Activated naive CD8-positive, alpha-beta T cell treated with anti-CD3 and anti-CD28 coated beads for 36 hours (primary cell): ENCODE measurements at regions not wholly inside any gene's neighbourhood (a gene's known extent, or its start where the extent isn't known, plus 50 kb on each side); places are given as distances from the start of the nearest gene placed in this dataset.

Experiments
- DNase-seq: peaks from one replicate; pipeline ENCODE4 v3.0.0; 2021
- H3K27ac Mint-ChIP-seq: one replicate; pipeline ENCODE4 v1.8.0; 2022; ENCODE audit warnings: mild to moderate bottlenecking, moderate library complexity, mixed read lengths
- H3K27me3 Mint-ChIP-seq: one replicate; pipeline ENCODE4 v1.8.0; 2022; ENCODE audit warnings: mild to moderate bottlenecking, mixed read lengths
- H3K36me3 Mint-ChIP-seq: one replicate; pipeline ENCODE4 v1.8.0; 2021; ENCODE audit warnings: mild to moderate bottlenecking, mixed read lengths
- H3K4me1 Mint-ChIP-seq: one replicate; pipeline ENCODE4 v1.8.0; 2021; ENCODE audit warnings: mixed read lengths
- H3K4me3 Mint-ChIP-seq: one replicate; pipeline ENCODE4 v1.8.0; 2022; ENCODE audit warnings: mild to moderate bottlenecking, moderate library complexity, mixed read lengths
- H3K9me3 Mint-ChIP-seq: one replicate; pipeline ENCODE4 v1.8.0; 2022; ENCODE audit warnings: mixed read lengths

DNA sequence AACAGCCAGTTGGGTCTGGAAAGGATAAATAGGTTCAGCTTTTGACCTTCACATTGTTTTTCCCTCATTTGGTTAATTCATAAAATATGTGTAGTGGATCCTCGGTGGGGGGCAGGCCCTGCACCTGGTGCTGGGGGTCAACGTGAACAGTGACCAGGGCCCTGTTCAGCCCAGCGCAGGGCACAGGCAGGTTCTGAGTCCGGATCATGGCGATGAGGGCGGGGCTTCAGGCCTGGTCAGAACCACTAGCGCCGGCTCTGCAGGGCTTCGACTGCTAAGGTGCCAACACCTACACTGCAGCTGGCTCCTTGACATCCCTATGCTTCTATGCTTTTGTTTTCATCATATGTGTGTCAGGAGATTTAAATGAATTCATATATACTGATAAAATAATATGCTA lies 177.7 kb downstream of the CXCL12 start:
- no peaks in the 10 kb centered on the region for H3K27me3 Mint-ChIP-seq

DNA sequence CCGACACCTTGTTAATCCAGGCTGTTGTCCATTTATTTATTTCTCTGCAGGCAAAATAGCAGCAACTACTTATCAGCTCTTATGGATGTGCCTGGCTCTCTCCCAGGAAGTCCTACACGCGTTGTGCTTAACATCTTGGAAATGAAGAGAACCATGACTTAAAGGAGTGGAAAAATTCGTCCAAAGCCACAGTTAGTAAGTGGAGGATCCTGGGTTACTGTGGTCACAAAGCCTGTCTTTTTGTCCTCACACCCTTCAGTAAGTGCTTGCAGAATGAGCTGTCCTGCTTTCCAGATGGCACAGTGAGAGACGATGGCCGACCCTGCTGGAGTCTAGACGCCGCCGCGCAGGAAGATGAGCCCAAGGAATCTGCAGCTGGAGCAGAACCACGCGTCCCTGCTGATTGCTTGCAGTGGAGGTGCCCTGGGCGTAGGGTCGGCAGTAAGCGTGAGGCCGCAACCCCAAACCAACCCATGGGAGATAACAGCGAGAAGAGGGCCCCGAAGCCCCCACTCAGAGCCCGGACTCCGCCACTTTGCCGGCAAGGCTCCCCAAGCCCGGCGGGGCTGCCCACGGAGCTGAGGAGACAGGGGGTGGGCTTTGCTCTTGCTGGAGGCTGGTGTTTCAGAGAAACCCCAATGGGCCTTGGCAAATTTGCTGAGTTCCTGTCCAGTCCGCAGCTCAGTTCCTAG lies 178.6 kb downstream of the CXCL12 start:
- Mint-ChIP-seq H3K4me3 (no peak overlapping the region), H3K27ac (no peak overlapping the region), H3K36me3 (no peaks in the 10 kb centered on the region), H3K27me3 (no peaks in the 10 kb centered on the region), H3K9me3 (no peaks in the 10 kb centered on the region), H3K4me1 (no peaks in the 10 kb centered on the region)
- no peak for DNase-seq

More for the DNA sequence above, 177.7 kb downstream of the CXCL12 start:
- no peaks in the 10 kb centered on the region for H3K36me3 Mint-ChIP-seq
- no peak for DNase-seq
- H3K4me1 Mint-ChIP-seq = no peaks in the 10 kb centered on the region
- no peak overlapping the region for H3K4me3 Mint-ChIP-seq
- no peaks in the 10 kb centered on the region for H3K9me3 Mint-ChIP-seq
- no peak overlapping the region for H3K27ac Mint-ChIP-seq

DNA sequence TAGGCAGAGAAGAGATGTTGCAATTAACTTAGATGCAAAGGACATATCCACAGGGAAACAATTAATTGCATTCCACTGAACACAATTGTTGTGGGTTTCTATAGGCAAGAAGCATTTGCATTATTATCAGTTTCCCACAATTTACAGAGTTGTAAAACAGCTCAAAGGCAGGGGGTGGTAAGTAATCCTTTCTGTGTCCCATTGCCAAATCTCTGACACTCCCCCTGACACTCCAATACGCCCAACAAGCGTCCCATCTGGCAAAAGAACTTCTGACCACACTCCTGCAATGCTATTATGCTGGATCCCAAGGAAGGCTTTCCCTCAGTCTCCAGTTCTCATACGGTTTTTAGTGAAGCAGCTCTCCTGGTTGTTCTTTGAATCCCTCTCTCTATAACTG lies 179.8 kb downstream of the CXCL12 start:
- Mint-ChIP-seq H3K9me3 (no peaks in the 10 kb centered on the region), H3K27ac (no peak overlapping the region), H3K4me1 (no peaks in the 10 kb centered on the region), H3K4me3 (no peak overlapping the region), H3K27me3 (no peaks in the 10 kb centered on the region), H3K36me3 (no peaks in the 10 kb centered on the region)
- no peak for DNase-seq

DNA sequence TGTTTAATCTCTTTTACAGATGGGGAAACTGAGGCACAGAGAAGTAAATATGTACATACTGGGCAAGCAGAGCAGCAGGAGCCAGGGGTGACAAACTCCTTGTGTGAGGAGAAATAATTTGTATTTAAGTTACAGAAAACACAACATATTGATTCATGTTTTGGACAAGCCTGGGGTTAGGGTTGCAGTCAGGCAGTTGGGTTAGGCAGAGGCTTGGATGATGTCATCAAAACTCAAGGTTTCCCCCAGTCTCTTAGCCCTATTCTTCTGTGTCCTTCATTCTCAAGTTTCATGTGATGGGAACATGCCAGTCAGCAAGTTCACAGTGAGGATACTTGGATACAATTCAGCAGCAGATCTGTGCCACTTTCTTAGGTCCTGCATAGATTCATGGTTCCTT lies 181.4 kb downstream of the CXCL12 start:
- Mint-ChIP-seq H3K4me3 (no peak overlapping the region), H3K27ac (no peak overlapping the region), H3K36me3 (no peaks in the 10 kb centered on the region), H3K9me3 (no peaks in the 10 kb centered on the region), H3K4me1 (no peaks in the 10 kb centered on the region), H3K27me3 (no peaks in the 10 kb centered on the region)
- no peak for DNase-seq

DNA sequence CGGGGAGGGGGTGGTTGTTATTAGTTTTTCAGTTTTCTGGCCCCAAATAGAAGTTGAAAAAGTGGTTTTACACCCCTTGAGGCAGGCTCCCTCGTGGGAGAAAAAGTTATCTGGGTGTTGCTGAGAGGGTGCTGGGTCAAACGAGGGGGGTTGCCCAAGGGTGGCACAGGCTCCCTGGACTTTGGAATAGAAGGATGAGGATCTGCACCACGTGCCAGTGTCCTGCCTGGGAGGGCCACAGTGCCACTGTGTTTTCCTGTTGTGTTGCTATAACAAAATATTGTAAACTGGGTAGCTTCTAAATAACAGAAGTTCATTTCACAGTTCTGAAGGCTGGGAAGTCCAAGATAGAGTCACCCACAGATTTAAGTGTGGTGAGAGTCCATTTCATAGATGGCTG lies 181.9 kb downstream of the CXCL12 start:
- no peaks in the 10 kb centered on the region for H3K9me3 Mint-ChIP-seq
- no peak overlapping the region for H3K27ac Mint-ChIP-seq
- no peaks in the 10 kb centered on the region for H3K4me1 Mint-ChIP-seq
- H3K4me3 Mint-ChIP-seq = no peak overlapping the region
- no peaks in the 10 kb centered on the region for H3K27me3 Mint-ChIP-seq
- DNase-seq = no peak
- H3K36me3 Mint-ChIP-seq = no peaks in the 10 kb centered on the region

DNA sequence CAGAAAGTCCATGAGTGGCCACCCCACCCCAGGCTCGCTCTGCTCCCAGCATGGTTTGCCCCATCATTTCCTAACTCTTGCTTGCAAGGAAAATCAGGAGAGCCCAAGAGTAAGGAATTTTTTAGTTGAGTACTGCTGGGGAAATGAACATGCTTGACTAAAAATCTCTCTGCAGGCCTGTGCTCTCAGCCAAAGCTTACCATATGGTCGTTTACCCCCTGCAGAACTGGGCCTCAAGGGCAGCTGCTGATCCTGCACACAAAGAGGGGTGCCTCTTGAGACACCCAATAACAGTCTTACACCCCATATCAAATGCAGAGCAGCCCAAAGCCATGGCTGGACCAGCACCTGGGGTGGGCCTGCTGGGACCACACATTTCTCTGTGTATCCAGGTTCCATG lies 183.2 kb downstream of the CXCL12 start:
- H3K4me1 Mint-ChIP-seq = no peaks in the 10 kb centered on the region
- H3K4me3 Mint-ChIP-seq = no peak overlapping the region
- no peak for DNase-seq
- H3K27ac Mint-ChIP-seq = no peak overlapping the region
- H3K27me3 Mint-ChIP-seq = no peaks in the 10 kb centered on the region
- H3K36me3 Mint-ChIP-seq = no peaks in the 10 kb centered on the region
- H3K9me3 Mint-ChIP-seq = no peaks in the 10 kb centered on the region

DNA sequence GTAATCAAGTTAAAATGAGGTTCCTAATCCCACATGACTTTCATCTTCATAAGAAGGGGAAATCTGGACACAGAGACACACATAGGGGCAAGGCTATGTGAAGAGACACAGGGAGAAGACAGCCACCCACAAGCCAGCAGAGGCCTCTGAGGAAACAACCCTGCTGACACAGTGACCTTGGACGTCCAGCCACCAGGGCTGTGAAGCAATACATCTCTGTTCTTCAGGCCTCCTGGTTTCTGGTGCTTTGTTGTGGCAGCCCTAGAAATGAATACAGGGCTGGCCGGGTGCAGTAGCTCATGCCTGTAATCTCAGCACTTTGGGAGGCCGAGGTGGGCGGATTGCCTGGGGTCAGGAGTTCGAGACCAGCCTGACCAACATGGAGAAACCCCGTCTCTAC lies 183.9 kb downstream of the CXCL12 start:
- H3K4me3 Mint-ChIP-seq = no peak overlapping the region
- H3K27ac Mint-ChIP-seq = no peak overlapping the region
- DNase-seq = no peak
- no peaks in the 10 kb centered on the region for H3K4me1 Mint-ChIP-seq
- no peaks in the 10 kb centered on the region for H3K9me3 Mint-ChIP-seq
- H3K27me3 Mint-ChIP-seq = no peaks in the 10 kb centered on the region
- no peaks in the 10 kb centered on the region for H3K36me3 Mint-ChIP-seq

DNA sequence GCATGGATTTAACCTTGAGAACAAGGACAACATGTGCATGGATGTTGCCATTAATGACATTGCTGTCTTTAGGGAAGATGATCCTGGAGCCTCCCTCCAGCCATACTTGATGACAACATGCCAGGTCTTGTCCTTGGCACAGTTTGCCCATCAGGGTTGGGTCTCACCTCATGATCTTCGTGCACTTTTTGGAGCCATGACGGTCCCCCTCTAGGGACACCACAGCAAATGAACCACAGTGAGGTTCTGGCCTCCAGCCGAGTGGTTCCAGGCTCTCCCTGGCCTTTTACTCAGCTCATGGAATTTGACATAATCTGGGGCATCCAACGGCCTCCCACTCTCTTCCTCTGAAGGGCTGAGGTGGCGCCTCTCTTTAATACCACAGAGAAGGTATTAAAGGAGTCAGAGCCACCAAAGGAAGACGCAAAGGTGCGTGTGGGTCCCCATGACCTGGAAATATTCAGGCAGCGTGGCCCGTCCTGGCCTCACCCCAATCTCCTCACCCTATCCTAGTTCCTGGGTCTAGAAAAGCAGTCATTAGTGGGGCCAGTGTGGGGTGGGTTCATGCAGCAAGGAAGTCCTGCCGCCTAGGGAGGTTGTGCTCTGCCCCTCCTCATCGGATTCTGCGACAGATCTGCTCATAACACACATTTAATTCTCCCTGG lies 184.8 kb downstream of the CXCL12 start:
- H3K27me3 Mint-ChIP-seq = no peaks in the 10 kb centered on the region
- H3K27ac Mint-ChIP-seq = no peak overlapping the region
- H3K4me1 Mint-ChIP-seq = no peaks in the 10 kb centered on the region
- H3K9me3 Mint-ChIP-seq = no peaks in the 10 kb centered on the region
- H3K4me3 Mint-ChIP-seq = no peak overlapping the region
- no peaks in the 10 kb centered on the region for H3K36me3 Mint-ChIP-seq
- no peak for DNase-seq

DNA sequence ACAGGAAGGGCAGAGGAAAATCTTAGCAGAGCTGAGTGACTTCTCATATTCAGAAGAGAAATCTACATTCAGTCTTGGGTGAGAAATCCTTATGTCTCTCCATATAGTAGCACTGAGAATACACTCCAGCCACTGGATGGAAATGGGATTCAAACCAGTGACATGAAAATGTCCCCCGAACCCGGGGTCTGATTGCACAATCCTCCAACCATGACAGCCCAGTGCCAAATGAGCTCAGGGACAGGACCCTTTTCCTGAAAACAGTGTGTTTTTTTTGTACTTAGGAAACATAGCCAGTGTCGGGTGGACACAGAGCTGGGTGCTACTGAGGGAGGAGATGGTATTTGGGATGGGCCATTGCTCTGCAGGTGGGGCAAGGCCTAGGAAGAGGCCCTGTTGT lies 185.6 kb downstream of the CXCL12 start:
- no peak overlapping the region for H3K4me3 Mint-ChIP-seq
- no peaks in the 10 kb centered on the region for H3K27me3 Mint-ChIP-seq
- no peak for DNase-seq
- H3K27ac Mint-ChIP-seq = no peak overlapping the region
- H3K36me3 Mint-ChIP-seq = no peaks in the 10 kb centered on the region
- H3K4me1 Mint-ChIP-seq = no peaks in the 10 kb centered on the region
- no peaks in the 10 kb centered on the region for H3K9me3 Mint-ChIP-seq

DNA sequence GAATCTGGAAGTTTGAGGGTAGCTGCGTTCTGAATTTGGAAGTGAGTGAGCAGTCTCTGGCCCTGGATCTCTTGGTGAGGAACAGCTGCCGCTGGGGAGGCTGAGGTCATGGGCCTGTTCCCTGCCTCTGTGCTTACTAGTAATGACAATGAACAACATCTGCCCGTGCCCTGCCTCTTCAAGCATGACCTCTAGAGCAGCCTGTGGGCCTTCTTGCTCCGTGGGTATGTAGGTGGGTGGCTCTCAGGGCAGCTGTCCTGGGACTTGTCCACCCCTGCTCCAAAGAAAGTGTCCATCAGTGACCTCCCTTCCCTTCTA lies 186.2 kb downstream of the CXCL12 start:
- H3K27ac Mint-ChIP-seq = no peak overlapping the region
- H3K27me3 Mint-ChIP-seq = no peaks in the 10 kb centered on the region
- H3K36me3 Mint-ChIP-seq = no peaks in the 10 kb centered on the region
- H3K4me3 Mint-ChIP-seq = no peak overlapping the region
- no peak for DNase-seq
- H3K4me1 Mint-ChIP-seq = no peaks in the 10 kb centered on the region
- H3K9me3 Mint-ChIP-seq = no peaks in the 10 kb centered on the region

DNA sequence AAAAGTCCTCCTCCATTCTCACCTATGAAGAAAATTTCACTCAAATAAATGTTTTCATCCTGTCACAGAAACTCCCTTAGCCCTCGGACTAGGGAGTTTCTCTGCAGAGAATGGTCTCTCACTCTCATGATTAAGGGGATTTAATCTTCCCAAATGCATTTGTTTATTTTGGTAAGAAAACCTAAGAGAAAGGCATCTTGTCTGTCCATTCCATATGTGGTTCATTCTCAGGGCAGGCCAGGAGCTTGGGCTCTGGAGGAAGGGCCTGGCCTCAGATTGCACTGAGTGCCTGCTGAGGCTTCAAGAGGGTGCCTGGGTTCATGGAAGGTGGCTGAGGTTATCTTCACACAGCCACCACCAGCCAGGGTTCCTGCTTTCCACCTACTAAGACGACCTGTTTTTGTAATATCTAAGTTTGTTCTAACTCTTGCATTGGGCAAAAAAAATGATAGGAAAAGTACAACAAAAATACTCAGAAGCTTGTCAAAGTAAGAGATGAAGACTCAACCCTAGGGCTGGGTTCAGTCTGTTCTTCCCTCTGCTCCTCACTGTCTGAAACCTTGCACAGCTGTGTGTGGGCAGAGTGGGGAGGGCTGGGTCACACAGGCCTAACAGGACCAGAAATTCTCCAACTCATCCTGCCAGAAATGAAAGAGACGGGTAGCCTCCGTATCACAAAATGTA lies 186.7 kb downstream of the CXCL12 start:
- no peaks in the 10 kb centered on the region for H3K27me3 Mint-ChIP-seq
- no peak for DNase-seq
- H3K9me3 Mint-ChIP-seq = no peaks in the 10 kb centered on the region
- H3K4me1 Mint-ChIP-seq = no peaks in the 10 kb centered on the region
- no peak overlapping the region for H3K4me3 Mint-ChIP-seq
- H3K27ac Mint-ChIP-seq = no peak overlapping the region
- no peaks in the 10 kb centered on the region for H3K36me3 Mint-ChIP-seq

DNA sequence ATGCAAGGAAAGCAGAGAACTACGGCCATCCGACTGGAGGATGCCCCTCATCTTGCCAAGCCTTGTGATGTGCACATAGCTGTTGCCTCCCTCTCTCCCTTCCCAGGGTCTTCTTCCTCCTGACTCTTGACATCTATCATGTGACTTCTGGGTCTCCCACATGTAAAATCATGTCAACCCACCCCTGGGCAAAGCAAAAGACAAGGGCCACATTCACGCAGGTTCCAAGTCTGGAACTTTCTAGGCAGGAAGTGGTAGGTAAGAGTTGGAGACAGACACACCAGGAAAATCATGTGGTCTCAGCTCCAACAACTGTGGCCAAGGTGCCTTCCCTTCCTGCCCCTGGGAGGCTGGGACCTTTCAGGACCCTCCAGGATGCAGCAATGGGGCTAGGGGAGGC lies 187.3 kb downstream of the CXCL12 start:
- DNase-seq = no peak
- no peak overlapping the region for H3K27ac Mint-ChIP-seq
- H3K4me3 Mint-ChIP-seq = no peak overlapping the region
- H3K4me1 Mint-ChIP-seq = no peaks in the 10 kb centered on the region
- no peaks in the 10 kb centered on the region for H3K36me3 Mint-ChIP-seq
- H3K27me3 Mint-ChIP-seq = no peaks in the 10 kb centered on the region
- H3K9me3 Mint-ChIP-seq = no peaks in the 10 kb centered on the region

DNA sequence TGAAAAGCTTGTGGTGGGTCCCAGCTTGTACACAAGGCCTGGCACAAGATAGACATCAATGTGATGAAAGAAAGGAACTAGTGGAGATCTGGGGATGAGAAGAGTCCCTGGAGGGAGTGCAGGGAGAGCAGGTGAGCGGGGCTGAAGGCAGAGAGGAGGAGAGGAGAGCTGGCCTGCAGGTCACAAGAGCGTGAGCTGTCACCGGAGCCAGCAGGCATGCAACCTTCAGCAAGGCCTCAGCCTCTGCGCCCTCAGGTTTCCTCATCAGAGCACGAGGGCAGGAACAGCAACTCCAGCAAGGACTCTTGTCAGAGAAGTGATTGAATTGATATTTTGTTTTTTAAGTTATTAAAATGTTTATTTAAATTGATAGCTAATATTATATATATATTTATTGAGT lies 188.6 kb downstream of the CXCL12 start:
- no peak for DNase-seq
- H3K27ac Mint-ChIP-seq = no peak overlapping the region
- no peak overlapping the region for H3K4me3 Mint-ChIP-seq
- H3K27me3 Mint-ChIP-seq = no peaks in the 10 kb centered on the region
- H3K36me3 Mint-ChIP-seq = no peaks in the 10 kb centered on the region
- no peaks in the 10 kb centered on the region for H3K9me3 Mint-ChIP-seq
- no peaks in the 10 kb centered on the region for H3K4me1 Mint-ChIP-seq

DNA sequence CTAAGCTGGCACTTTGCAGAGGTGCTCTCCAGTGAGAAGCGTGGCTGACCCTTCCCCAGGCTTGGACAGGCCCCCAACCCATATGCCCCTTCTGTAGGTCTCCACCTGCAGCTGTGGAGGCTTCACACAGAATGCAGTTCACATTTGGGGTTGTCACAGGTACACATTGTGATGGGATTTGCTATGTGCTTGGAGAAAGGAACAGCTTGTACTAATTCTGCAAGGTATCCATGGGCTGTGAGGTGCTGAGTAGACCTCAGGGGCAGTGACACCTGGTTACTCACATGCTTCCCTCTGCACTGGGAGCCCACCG lies 188.9 kb downstream of the CXCL12 start:
- no peak overlapping the region for H3K4me3 Mint-ChIP-seq
- H3K4me1 Mint-ChIP-seq = no peaks in the 10 kb centered on the region
- DNase-seq = no peak
- H3K27me3 Mint-ChIP-seq = no peaks in the 10 kb centered on the region
- H3K27ac Mint-ChIP-seq = no peak overlapping the region
- H3K36me3 Mint-ChIP-seq = no peaks in the 10 kb centered on the region
- peaks cover under 1% of the 10 kb centered on the region for H3K9me3 Mint-ChIP-seq

DNA sequence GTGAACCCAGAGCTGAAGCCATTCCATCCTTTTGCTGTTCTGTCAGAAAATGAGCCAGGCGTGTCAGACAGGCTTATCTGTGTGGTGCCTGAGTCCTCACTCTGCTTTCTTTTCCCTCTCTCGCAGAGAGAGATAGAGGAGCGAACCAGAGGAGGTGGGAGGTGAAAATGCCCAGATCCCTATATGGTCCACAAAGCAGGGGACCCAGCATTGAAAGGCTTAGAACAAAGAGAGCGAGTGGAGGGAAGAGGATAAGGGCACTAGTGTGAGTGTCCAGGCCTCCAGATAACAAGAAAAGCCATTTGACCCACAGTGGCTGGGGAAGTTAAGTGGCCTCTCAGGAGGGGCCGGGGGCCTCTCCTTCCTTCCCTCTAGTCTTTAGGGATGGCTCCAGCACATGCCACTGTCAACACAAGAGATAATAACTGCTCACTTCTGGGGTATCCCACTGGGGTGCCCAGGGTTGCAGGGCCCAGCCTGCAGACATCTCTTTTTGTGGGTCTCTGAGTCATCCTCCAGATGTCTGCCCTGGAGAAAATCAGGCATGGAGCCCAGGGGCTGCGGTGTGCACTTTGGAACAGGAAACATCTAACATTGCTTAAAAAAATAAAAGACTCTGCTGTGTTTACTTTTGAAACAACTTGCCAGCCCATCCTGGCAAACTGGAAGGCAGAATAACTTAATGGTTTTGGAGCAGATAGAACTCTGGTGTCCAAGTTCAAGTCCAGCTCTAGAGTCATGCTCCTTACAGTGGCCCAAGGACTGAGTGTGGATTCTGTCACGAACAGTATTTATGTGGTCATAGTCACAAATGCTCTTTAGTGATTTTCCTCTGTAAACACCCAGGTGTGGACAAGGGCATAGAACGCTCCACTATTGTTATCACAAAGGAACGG lies 189.5 kb downstream of the CXCL12 start:
- Mint-ChIP-seq H3K27ac (no peak overlapping the region), H3K4me3 (no peak overlapping the region), H3K36me3 (no peaks in the 10 kb centered on the region), H3K27me3 (no peaks in the 10 kb centered on the region), H3K9me3 (peaks cover 2% of the 10 kb centered on the region), H3K4me1 (no peaks in the 10 kb centered on the region)
- DNase-seq = no peak
